GM19328 (cell line): ENCODE measurements at regions not wholly inside any gene's neighbourhood (a gene's known extent, or its start where the extent isn't known, plus 50 kb on each side); places are given as distances from the start of the nearest gene placed in this dataset.

Source experiments
- ATAC-seq: cut with Tn5 transposase; IDR thresholded peaks from one replicate; pipeline ENCODE4 v1.9.1; 2021; ENCODE audit warnings: mild to moderate bottlenecking, moderate library complexity; ENCODE audit not compliant: unreplicated experiment

GRCh38 chr2:126825316-126825715 is 73.4 kb upstream of the TEX51 start:
- no peak for ATAC-seq

- ATAC-seq, result no peak
These were observed 72.2 kb upstream of the TEX51 start for GRCh38 chr2:126826491-126826890.

- no peak for ATAC-seq
These were observed 71.3 kb upstream of the TEX51 start for GRCh38 chr2:126827371-126827770.

GRCh38 chr2:126828051-126828450 is 70.6 kb upstream of the TEX51 start:
- no peak for ATAC-seq

GRCh38 chr2:126828491-126828890 is 70.2 kb upstream of the TEX51 start:
- no peak for ATAC-seq

- ATAC-seq, result no peak
These were observed 67.3 kb upstream of the TEX51 start for GRCh38 chr2:126831234-126832005.

GRCh38 chr2:126832014-126832413 is 66.7 kb upstream of the TEX51 start:
- no peak for ATAC-seq

- ATAC-seq, result no peak
These were observed 65.9 kb upstream of the TEX51 start for GRCh38 chr2:126832757-126833156.

GRCh38 chr2:126834006-126834659 is 64.6 kb upstream of the TEX51 start:
- ATAC-seq, result no peak

GRCh38 chr2:126835261-126835660 is 63.4 kb upstream of the TEX51 start:
- no peak for ATAC-seq

GRCh38 chr2:126835831-126836230 is 62.9 kb upstream of the TEX51 start:
- no peak for ATAC-seq

GRCh38 chr2:126836761-126837679 is 61.7 kb upstream of the TEX51 start:
- no peak for ATAC-seq

- no peak for ATAC-seq
These were observed 60.5 kb upstream of the TEX51 start for GRCh38 chr2:126837966-126838715.

- no peak for ATAC-seq
These were observed 60.0 kb upstream of the TEX51 start for GRCh38 chr2:126838716-126838985.

GRCh38 chr2:126839796-126840195 is 58.9 kb upstream of the TEX51 start:
- no peak for ATAC-seq

- ATAC-seq, result no peak
These were observed 55.6 kb upstream of the TEX51 start for GRCh38 chr2:126843081-126843480.

GRCh38 chr2:126846241-126846640 is 52.4 kb upstream of the TEX51 start:
- ATAC-seq, result no peak
